ENCODE measurements at regions not wholly inside any gene's neighbourhood (a gene's known extent, or its start where the extent isn't known, plus 50 kb on each side); places are given as distances from the start of the nearest gene placed in this dataset.

GRCh38 chr3:187871204-187871591 lies 125.9 kb upstream of the BCL6 start:
- no peak for TF ChIP-seq RAD21 (IDR thresholded peaks at IDR 0.05; ENCODE audit: low read length)
- no peak for TF ChIP-seq EZH2phosphoT487 (IDR thresholded peaks at IDR 0.05; ENCODE audit: borderline replicate concordance, low read depth)
- TF ChIP-seq, protein P1, sequence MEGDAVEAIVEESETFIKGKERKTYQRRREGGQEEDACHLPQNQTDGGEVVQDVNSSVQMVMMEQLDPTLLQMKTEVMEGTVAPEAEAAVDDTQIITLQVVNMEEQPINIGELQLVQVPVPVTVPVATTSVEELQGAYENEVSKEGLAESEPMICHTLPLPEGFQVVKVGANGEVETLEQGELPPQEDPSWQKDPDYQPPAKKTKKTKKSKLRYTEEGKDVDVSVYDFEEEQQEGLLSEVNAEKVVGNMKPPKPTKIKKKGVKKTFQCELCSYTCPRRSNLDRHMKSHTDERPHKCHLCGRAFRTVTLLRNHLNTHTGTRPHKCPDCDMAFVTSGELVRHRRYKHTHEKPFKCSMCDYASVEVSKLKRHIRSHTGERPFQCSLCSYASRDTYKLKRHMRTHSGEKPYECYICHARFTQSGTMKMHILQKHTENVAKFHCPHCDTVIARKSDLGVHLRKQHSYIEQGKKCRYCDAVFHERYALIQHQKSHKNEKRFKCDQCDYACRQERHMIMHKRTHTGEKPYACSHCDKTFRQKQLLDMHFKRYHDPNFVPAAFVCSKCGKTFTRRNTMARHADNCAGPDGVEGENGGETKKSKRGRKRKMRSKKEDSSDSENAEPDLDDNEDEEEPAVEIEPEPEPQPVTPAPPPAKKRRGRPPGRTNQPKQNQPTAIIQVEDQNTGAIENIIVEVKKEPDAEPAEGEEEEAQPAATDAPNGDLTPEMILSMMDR (IDR thresholded peaks at IDR 0.05), result no peak

Data from SK-N-SH (cell line).